Endometrium (tissue), 2 donors: ENCODE measurements at regions not wholly inside any gene's neighbourhood (a gene's known extent, or its start where the extent isn't known, plus 50 kb on each side); places are given as distances from the start of the nearest gene placed in this dataset.
A peak's percentile ranks its signal among the peaks of the same experiment; 100 is the strongest.

Experiments
- FAIRE-seq: peaks from 2 replicates; lab custom pipeline; 2012; peaks lifted over from hg19 to GRCh38; lab: Jason Lieb, UNC
- donor health status: control.
- donor health status: control.

DNA sequence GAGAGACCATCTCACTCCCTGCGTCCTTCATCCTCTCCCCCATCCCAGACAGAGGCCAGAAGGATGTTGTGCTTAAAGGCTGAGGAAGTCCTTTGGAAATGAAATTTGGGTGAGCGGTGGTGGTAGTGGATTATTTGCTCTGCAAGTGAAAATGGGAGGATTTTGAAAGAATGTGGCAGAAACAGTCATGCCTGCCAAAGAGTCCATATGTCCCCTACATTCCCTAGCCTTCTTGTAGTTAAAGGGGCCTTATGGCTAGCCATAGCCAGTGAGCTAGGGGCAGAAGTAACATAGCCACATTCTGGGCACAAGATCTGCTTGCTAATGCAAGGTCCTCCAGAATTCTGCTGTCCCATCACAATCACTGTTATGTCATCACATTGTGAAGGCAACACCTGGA, 360.2 kb upstream of the TSHZ3 start:
- FAIRE-seq = no peak

DNA sequence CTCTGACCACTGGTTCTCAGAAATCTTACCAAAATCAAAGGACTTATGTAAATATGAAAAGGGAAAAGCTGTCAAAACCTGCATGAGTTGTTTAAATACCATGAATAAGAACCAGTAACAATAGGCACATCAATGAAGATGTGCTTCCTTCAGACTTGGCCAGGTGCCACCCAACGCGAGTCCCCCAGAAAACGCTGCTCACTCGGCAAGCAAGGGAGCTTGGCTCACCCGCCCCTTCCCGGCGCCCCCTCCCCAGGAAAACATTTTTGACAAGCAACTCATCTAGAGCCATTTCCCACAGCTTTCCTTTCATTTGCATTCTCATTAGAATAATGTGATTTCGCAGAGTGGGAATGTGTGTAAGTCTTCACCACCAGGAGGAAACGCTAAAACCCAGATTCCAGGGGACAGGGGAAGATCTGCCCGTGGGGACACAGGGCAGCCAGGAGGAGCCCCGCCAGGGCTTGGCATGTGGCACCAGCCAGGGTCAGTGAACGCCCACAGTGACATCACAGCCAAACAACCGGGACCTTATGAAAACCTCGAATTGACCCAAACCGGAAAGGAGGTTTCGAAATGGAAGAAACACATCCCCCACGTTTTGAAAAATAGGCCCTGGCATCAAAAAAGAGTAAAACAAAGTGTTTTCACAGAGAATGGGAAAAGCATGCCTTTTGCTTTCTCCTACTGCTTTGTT, 366.2 kb upstream of the TSHZ3 start:
- FAIRE-seq = no peak

DNA sequence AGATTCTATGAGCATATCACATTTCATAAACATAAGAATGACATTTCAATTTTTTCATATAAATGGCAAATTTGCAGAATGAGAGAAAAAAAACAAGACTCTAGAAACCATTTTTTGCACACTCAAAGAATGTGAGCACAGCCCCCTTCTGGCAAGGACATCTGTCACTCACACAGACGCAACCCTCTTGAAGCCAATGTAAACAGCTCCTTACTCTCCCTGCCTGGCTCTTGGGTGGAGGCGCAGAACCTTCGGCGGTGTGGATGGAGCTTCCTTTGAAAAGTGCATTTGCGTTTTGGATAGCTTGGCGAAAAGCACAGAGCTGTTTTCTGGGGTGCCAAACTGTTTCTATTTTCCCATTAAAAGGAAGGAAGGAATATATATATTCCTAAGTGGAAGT, 367.6 kb upstream of the TSHZ3 start:
- FAIRE-seq = no peak

- no peak for FAIRE-seq
Measured at GRCh38 chr19:31717269-31717923, 368.2 kb upstream of the TSHZ3 start.

DNA sequence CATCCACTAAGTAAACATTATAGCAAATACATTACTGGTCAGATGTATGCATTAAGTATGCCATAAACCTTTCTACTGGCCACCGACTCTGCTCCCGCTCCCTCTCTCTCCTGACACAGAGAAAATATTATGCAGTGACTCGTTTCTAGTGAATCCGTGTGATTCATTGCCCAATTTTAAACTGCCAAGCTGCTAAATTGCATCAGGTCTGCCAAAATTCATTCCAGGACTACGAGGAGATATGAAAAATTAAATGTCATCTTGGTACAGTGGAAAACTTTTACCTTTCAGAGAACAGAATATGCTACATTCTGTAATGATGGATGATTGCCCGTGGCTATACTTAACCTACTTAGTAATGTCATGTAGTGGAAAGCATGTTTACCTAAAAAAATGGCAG, 368.8 kb upstream of the TSHZ3 start:
- no peak for FAIRE-seq

- FAIRE-seq = peak; percentile 37
Measured at GRCh38 chr19:31718898-31719297, 369.7 kb upstream of the TSHZ3 start.

- no peak for FAIRE-seq
Measured at GRCh38 chr19:31723101-31723500, 373.9 kb upstream of the TSHZ3 start.

DNA sequence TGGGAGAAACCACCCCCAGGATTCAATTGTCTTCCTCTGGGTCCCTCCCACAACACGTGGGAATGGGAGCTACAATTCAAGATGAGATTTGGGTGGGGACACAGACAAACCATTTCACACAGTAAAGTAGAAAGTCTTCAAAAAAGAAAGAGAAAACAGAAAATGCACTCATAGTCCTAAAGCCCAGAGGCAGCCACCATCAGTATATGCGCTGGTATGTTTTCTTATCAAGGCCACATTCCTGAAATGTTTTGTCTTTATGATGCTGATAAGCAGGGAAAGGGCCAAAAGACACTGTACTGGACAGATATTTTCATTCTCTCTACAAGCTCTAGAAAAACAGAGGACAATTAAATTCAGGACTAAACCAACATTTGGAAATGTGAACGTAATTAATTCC, 375.8 kb upstream of the TSHZ3 start:
- no peak for FAIRE-seq

GRCh38 chr19:31727536-31727935, 378.3 kb upstream of the TSHZ3 start:
- FAIRE-seq = no peak

DNA sequence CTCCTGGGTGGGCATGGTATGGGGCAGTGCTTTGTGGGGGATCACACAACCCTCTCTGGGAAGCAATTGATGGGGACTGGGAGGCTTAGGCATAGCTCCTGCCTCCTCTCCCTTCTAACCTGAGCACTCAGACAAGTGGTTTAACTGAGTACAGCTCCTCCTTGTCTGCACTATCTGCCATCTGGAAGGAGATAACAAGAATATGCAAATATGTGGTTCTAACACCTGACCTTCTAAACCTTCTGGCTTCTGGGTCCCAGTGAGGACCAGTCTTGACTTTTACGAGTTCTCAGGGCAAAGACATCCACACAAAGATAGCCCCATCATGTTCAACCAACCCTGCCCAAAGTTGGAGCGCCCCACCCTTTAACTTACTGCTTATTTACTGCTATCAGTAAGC, 381.0 kb upstream of the TSHZ3 start:
- FAIRE-seq = no peak

DNA sequence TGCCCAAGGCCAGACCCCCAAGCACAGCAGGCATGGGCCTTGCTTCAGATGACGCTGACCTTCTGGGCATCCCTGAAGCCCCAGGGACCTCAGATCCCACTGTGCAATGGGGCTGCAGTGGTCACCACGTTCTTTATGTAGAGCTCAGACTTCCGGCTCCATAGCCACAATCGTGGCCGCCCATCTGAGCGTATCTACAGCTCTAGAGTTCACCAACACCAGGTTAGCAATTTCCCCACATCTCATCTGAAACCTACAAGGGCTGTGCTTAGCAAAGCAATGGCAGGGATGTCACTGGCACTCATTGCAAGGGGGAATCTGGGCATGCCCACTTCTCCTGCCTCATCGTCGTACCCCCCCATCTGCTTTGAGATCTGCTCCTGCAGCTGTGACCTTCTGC, 384.4 kb upstream of the TSHZ3 start:
- no peak for FAIRE-seq

GRCh38 chr19:31742249-31742648, 393.0 kb upstream of the TSHZ3 start:
- no peak for FAIRE-seq

GRCh38 chr19:31745731-31746130, 396.5 kb upstream of the TSHZ3 start:
- FAIRE-seq = no peak

- FAIRE-seq = no peak
Measured at GRCh38 chr19:31749231-31749630, 400.0 kb upstream of the TSHZ3 start.

DNA sequence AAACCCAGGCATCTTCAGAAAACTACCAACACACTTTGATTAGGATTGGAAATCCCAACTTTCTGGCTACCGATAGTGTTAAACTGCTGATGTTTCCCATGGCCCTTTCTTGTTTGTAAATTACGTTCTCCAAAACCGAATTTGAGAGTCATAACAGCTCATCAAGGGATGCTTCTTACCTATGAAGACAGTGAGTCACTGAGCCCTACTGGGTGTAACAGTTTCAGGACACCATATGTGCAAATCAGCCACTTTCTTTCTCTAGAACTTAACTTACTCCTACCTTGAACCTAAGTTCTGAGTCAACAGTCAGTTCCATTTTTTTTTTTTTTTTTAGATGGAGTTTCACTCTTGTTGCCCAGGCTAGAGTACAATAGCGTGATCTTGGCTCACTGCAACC, 410.1 kb upstream of the TSHZ3 start:
- no peak for FAIRE-seq

- FAIRE-seq = no peak
Measured at GRCh38 chr19:31761281-31761913, 412.2 kb upstream of the TSHZ3 start.

- FAIRE-seq = no peak
Measured at GRCh38 chr19:31770223-31770622, 421.0 kb upstream of the TSHZ3 start.

GRCh38 chr19:31772915-31773314, 423.7 kb upstream of the TSHZ3 start:
- no peak for FAIRE-seq

- FAIRE-seq = no peak
Measured at GRCh38 chr19:31781542-31781941, 432.3 kb upstream of the TSHZ3 start.

DNA sequence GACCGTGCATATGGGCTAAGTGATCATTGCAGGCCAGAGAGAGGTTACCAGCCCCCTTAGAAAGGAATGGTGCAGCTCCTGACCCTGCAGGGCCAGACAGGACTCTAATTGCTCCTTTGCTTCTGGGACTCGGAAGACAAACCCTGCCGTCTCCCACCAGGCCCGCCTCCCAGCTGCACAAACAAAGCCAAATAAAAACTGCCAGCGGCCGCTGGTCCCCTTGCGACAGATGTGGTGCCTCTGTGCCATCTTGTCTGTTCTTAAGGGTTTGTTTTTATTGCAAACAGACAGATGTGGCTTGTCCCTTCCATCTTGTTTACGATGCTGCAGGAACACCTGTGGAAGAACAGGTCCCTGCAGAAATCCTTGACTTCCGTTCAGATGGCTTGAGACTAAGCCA, 434.4 kb upstream of the TSHZ3 start:
- no peak for FAIRE-seq

DNA sequence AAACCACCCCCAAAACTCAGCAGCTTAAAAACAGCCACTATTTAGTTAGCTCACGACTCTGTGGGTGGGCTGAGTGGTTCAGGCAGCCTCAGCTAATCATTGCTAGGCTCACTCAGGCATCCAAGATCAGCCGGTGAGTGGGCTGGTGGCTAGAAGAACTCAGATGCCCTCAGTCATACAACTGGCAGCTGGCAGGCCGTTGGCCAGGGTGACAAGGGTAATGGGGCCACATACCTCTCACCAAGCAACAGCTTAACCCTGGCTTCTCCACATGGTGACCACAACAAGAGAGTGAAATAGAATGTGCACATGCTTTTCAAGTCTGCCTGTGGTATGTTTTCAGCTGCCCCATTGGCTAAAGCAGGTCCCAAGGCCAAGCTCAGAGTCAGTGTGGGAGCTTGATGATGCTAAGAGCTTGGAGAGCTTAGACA, 435.4 kb upstream of the TSHZ3 start:
- FAIRE-seq = no peak

DNA sequence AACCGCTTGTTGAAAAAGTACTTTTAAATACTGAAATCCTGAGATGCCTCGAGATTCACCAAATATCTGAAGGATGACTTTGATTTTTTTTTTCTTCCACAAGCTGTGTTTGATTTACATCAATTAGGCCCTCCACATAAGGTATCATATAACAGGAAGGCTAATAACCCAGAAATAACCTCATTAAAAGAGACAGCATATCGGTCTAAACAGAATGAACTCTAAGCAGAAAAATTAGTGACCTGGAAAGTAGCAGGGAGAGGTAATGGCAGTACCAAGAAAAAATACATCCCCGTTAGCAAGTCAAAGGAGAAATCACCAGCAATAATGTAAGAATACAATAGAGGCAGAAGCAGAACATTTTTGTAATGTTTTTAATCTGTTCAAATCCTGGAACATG, 452.4 kb upstream of the TSHZ3 start:
- no peak for FAIRE-seq

- no peak for FAIRE-seq
Measured at GRCh38 chr19:31803835-31804446, 454.7 kb upstream of the TSHZ3 start.
